GM19239 (cell line): ENCODE measurements at regions not wholly inside any gene's neighbourhood (a gene's known extent, or its start where the extent isn't known, plus 50 kb on each side); places are given as distances from the start of the nearest gene placed in this dataset.
"Not testable (repeated sequence)": the region's sequence is repeated elsewhere in the genome, so short reads cannot be mapped to it uniquely, and the experiment has no call there.

ENCODE experiments used
- DNase-seq: peaks from one replicate; pipeline ENCODE4 v3.0.0; 2011; ENCODE audit warnings: low spot score; ENCODE audit not compliant: insufficient read length
- FAIRE-seq: peaks from 2 replicates; lab custom pipeline; 2011; peaks lifted over from hg19 to GRCh38; lab: Jason Lieb, UNC

- FAIRE-seq (no peak), DNase-seq (no peak)
These were observed 384.4 kb downstream of the TCERG1L start for GRCh38 chr10:130927157-130927556.

- FAIRE-seq = no peak
- no peak for DNase-seq
These were observed 383.2 kb downstream of the TCERG1L start for GRCh38 chr10:130928306-130928705.

- DNase-seq = no peak
- FAIRE-seq = no peak
These were observed 381.8 kb downstream of the TCERG1L start for GRCh38 chr10:130929422-130930325.

GRCh38 chr10:130930821-130931220, 380.7 kb downstream of the TCERG1L start:
- FAIRE-seq (no peak), DNase-seq (no peak)

GRCh38 chr10:130931256-130931655, 380.3 kb downstream of the TCERG1L start:
- no peak for FAIRE-seq
- DNase-seq = no peak

- no peak for DNase-seq
- FAIRE-seq = no peak
These were observed 379.1 kb downstream of the TCERG1L start for GRCh38 chr10:130932326-130933007.

- DNase-seq (no peak), FAIRE-seq (no peak)
These were observed 378.5 kb downstream of the TCERG1L start for GRCh38 chr10:130933008-130933390.

GRCh38 chr10:130934293-130935127, 377.0 kb downstream of the TCERG1L start:
- FAIRE-seq = no peak
- no peak for DNase-seq

- no peak for FAIRE-seq
- no peak for DNase-seq
These were observed 376.4 kb downstream of the TCERG1L start for GRCh38 chr10:130935128-130935439.

GRCh38 chr10:130935897-130936550, 375.5 kb downstream of the TCERG1L start:
- FAIRE-seq = no peak
- DNase-seq = no peak

GRCh38 chr10:130936851-130937250, 374.7 kb downstream of the TCERG1L start:
- DNase-seq (no peak), FAIRE-seq (no peak)

- no peak for DNase-seq
- no peak for FAIRE-seq
These were observed 373.5 kb downstream of the TCERG1L start for GRCh38 chr10:130938051-130938450.

GRCh38 chr10:130938891-130939290, 372.6 kb downstream of the TCERG1L start:
- not testable (repeated sequence) for DNase-seq, FAIRE-seq

GRCh38 chr10:130941886-130942285, 369.6 kb downstream of the TCERG1L start:
- FAIRE-seq (no peak), DNase-seq (no peak)

GRCh38 chr10:130952086-130952485, 359.4 kb downstream of the TCERG1L start:
- DNase-seq = no peak
- no peak for FAIRE-seq

- no peak for FAIRE-seq
- no peak for DNase-seq
These were observed 357.1 kb downstream of the TCERG1L start for GRCh38 chr10:130954326-130954905.

GRCh38 chr10:130956251-130956650, 355.3 kb downstream of the TCERG1L start:
- no peak for FAIRE-seq
- DNase-seq = no peak

GRCh38 chr10:130957423-130957822, 354.1 kb downstream of the TCERG1L start:
- DNase-seq = no peak
- FAIRE-seq = no peak

- no peak for DNase-seq
- no peak for FAIRE-seq
These were observed 353.5 kb downstream of the TCERG1L start for GRCh38 chr10:130958003-130958402.
